Endodermal cell (in vitro differentiated cells): ENCODE measurements at regions not wholly inside any gene's neighbourhood (a gene's known extent, or its start where the extent isn't known, plus 50 kb on each side); places are given as distances from the start of the nearest gene placed in this dataset.

Source experiments
- DNase-seq: peaks from one replicate; pipeline ENCODE4 v3.0.0-alpha.2; 2017
- H3K27ac ChIP-seq: 2 replicates; pipeline ENCODE4 v1.5.1; 2013; ENCODE audit warnings: mild to moderate bottlenecking, low read depth, low read length, moderate library complexity
- H3K27me3 ChIP-seq: 2 replicates; pipeline ENCODE4 v1.6.1; 2013; ENCODE audit warnings: mild to moderate bottlenecking, low read length, moderate library complexity; ENCODE audit not compliant: insufficient read depth, control insufficient read depth, poor library complexity, severe bottlenecking
- H3K36me3 ChIP-seq: 2 replicates; pipeline ENCODE4 v1.7.0; 2013; ENCODE audit warnings: mild to moderate bottlenecking, low read length, moderate library complexity; ENCODE audit not compliant: control insufficient read depth, insufficient read depth
- H3K4me1 ChIP-seq: one replicate; pipeline ENCODE4 v1.7.0; 2013; ENCODE audit warnings: low read length; ENCODE audit not compliant: control insufficient read depth, insufficient read depth
- H3K4me3 ChIP-seq: 2 replicates; pipeline ENCODE4 v1.5.1; 2013; ENCODE audit warnings: mild to moderate bottlenecking, low read length, moderate library complexity
- H3K9ac ChIP-seq: 2 replicates; pipeline ENCODE4 v1.6.1; 2013; ENCODE audit warnings: mild to moderate bottlenecking, low read length, moderate library complexity; ENCODE audit not compliant: poor library complexity, severe bottlenecking; ENCODE audit errors: extremely low read depth
- H3K9me3 ChIP-seq: 2 replicates; pipeline ENCODE4 v1.6.1; 2013; ENCODE audit warnings: mild to moderate bottlenecking, low read length, moderate library complexity; ENCODE audit not compliant: control insufficient read depth
- H3K27ac Mint-ChIP-seq: 2 replicates; pipeline ENCODE4 v1.8.0; 2020; ENCODE audit warnings: mixed read lengths
- H3K27me3 Mint-ChIP-seq: 2 replicates; pipeline ENCODE4 v1.8.0; 2021; ENCODE audit warnings: mild to moderate bottlenecking, mixed read lengths; ENCODE audit not compliant: insufficient read depth
- H3K36me3 Mint-ChIP-seq: 2 replicates; pipeline ENCODE4 v1.8.0; 2020; ENCODE audit warnings: low read depth, mixed read lengths
- H3K4me1 Mint-ChIP-seq: 2 replicates; pipeline ENCODE4 v1.8.0; 2020; ENCODE audit warnings: mixed read lengths
- H3K4me3 Mint-ChIP-seq: 2 replicates; pipeline ENCODE4 v1.8.0; 2020; ENCODE audit warnings: mild to moderate bottlenecking, moderate library complexity, mixed read lengths
- H3K9me3 Mint-ChIP-seq: 2 replicates; pipeline ENCODE4 v1.8.0; 2020; ENCODE audit warnings: mild to moderate bottlenecking, mixed read lengths
- WGBS, 2 experiments: methylation state at CpG; one replicate each; pipeline versions ENCODE4 v1.1.5 to v1.1.7; 2013; ENCODE audit warnings: missing lambda C conversion rate in 2 of 2, mixed read lengths in 1 of 2; ENCODE audit not compliant: insufficient coverage in 1 of 2, insufficient read length in 1 of 2; 5-methylcytosine and 5-hydroxymethylcytosine counted together
- TF ChIP-seq, protein P1 (sequence below): fragments of 200-600 bp; sonication (generic); conservative IDR thresholded peaks from 2 replicates; pipeline ENCODE4 v1.5.0; 2021; ENCODE audit warnings: antibody characterized with exemption, mild to moderate bottlenecking

DNA sequence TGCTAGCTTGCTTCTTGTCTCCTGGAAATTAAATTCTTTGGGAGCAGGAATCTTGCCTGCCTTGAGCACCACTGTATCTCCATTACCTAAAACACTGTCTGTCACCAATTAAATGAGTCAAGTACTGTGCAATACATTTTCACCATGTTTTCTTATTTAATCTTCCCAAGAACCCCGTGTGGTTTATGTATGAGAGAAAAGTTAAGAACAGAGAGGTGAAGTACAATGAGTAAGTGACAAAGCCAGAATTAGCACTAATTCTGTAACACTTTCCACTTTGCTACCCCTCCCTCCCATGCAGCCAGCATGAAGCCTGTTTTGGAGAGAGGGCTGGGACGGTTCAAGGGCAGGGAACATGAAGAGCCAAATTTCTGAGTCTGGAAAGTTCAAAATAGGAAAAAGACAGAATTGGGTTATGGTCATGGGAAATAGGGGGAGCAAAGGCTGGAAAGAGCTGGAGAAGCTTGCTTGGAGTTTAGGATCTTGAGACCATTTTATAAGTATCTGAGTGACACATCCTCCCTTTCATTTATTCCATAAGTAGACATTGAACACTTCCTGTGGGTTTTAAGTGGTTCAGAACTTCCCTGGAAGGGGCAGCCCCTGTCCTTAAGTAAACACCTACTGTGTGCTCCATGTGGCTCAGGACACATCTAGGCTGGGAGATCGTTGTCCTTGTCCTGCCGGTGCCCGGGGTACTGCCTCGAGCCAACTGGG lies 60.5 kb upstream of the CHST1 start:
- H3K4me3 Mint-ChIP-seq = no peak overlapping the region
- Histone ChIP-seq H3K4me3 (no peak overlapping the region), H3K27me3 (no peaks in the 10 kb centered on the region), H3K9me3 (no peaks in the 10 kb centered on the region), H3K36me3 (no peaks in the 10 kb centered on the region), H3K27ac (no peak overlapping the region), H3K9ac (no peak overlapping the region), H3K4me1 (no peaks in the 10 kb centered on the region)
- TF ChIP-seq, protein P1, sequence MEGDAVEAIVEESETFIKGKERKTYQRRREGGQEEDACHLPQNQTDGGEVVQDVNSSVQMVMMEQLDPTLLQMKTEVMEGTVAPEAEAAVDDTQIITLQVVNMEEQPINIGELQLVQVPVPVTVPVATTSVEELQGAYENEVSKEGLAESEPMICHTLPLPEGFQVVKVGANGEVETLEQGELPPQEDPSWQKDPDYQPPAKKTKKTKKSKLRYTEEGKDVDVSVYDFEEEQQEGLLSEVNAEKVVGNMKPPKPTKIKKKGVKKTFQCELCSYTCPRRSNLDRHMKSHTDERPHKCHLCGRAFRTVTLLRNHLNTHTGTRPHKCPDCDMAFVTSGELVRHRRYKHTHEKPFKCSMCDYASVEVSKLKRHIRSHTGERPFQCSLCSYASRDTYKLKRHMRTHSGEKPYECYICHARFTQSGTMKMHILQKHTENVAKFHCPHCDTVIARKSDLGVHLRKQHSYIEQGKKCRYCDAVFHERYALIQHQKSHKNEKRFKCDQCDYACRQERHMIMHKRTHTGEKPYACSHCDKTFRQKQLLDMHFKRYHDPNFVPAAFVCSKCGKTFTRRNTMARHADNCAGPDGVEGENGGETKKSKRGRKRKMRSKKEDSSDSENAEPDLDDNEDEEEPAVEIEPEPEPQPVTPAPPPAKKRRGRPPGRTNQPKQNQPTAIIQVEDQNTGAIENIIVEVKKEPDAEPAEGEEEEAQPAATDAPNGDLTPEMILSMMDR = no peak
- no peak for DNase-seq
- peaks cover 5% of the 10 kb centered on the region for H3K27me3 Mint-ChIP-seq
- no peak overlapping the region for H3K27ac Mint-ChIP-seq
- H3K36me3 Mint-ChIP-seq = no peaks in the 10 kb centered on the region
- 87 to 92% methylated on average over 4 to 5 of the region's 6 CpGs for WGBS, 2 experiments
- peaks cover 5% of the 10 kb centered on the region for H3K4me1 Mint-ChIP-seq
- no peaks in the 10 kb centered on the region for H3K9me3 Mint-ChIP-seq

DNA sequence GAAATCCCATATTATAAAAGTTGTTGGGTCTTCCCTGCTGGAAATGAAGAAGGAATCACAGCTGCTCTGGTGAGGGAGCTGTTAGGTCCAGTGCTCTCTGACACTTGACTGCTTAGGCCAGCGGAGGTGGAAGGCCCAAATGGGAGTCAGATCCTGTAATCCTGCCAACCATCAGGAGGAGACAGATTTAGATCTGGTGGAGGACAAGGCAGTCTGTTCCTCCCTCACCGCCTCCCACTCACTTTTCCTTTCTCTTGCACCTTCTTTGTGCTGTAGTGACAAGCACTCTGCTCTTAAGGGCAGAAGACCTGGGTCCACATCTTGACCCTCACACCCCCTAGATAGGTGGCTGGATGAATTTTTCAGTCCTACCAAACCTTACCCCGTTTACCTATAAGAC lies 59.7 kb upstream of the CHST1 start:
- Mint-ChIP-seq H3K4me1 (peaks cover 5% of the 10 kb centered on the region), H3K36me3 (no peaks in the 10 kb centered on the region), H3K9me3 (no peaks in the 10 kb centered on the region), H3K4me3 (no peak overlapping the region), H3K27me3 (peaks cover 4% of the 10 kb centered on the region), H3K27ac (no peak overlapping the region)
- 97 to 100% methylated on average over 1 to 3 of the region's 3 CpGs for WGBS, 2 experiments
- H3K4me3 ChIP-seq = no peak overlapping the region
- DNase-seq = no peak
- no peaks in the 10 kb centered on the region for H3K36me3 ChIP-seq
- no peaks in the 10 kb centered on the region for H3K4me1 ChIP-seq
- H3K27ac ChIP-seq = no peak overlapping the region
- H3K9ac ChIP-seq = no peak overlapping the region
- H3K27me3 ChIP-seq = no peaks in the 10 kb centered on the region
- no peaks in the 10 kb centered on the region for H3K9me3 ChIP-seq
- TF ChIP-seq, protein P1 = no peak

DNA sequence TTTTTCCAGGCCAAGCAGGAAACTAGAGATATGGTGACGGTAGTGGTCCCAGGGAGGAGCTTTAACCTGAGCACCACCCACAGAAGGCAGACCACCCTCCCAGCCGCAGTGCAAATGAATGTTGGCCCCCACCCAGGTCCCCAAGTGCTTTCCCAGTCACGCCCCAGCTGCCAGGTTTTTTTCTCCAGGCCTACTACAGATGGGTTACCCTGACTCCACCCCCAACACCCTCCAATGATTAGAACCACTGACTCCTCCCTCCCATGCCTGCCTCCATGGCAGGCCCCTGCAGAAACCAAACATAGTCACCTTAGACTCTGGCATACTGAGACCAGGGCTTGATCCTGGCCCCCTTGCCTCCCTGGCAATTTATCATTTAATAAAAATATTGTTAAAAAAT lies 58.7 kb upstream of the CHST1 start:
- peak; percentile 59 for DNase-seq
- no peak overlapping the region for H3K27ac Mint-ChIP-seq
- H3K9me3 ChIP-seq = no peaks in the 10 kb centered on the region

More for the DNA sequence above, 58.7 kb upstream of the CHST1 start:
- Mint-ChIP-seq H3K27me3 (peaks cover 2% of the 10 kb centered on the region), H3K9me3 (no peaks in the 10 kb centered on the region), H3K4me3 (no peak overlapping the region), H3K4me1 (peaks cover 5% of the 10 kb centered on the region), H3K36me3 (no peaks in the 10 kb centered on the region)
- H3K4me1 ChIP-seq = no peaks in the 10 kb centered on the region
- 89% methylated on average over 3 of the region's 3 CpGs; no CpG with 5 or more reads in 1 of the 2 experiments for WGBS, 2 experiments
- H3K27me3 ChIP-seq = no peaks in the 10 kb centered on the region
- no peak overlapping the region for H3K27ac ChIP-seq
- no peak overlapping the region for H3K4me3 ChIP-seq
- no peak overlapping the region for H3K9ac ChIP-seq
- TF ChIP-seq, protein P1 = no peak
- H3K36me3 ChIP-seq = no peaks in the 10 kb centered on the region
